ENCODE measurements at regions not wholly inside any gene's neighbourhood (a gene's known extent, or its start where the extent isn't known, plus 50 kb on each side); places are given as distances from the start of the nearest gene placed in this dataset.

GRCh38 chr6:62466607-62467006 lies 180.6 kb upstream of the KHDRBS2 start:
- TF ChIP-seq NFIC (IDR thresholded peaks at IDR 0.05), result no peak
- no peak for TF ChIP-seq FOXM1 (IDR thresholded peaks at IDR 0.05; ENCODE audit: borderline replicate concordance, low read depth)
- TF ChIP-seq RAD21 (IDR thresholded peaks at IDR 0.05; ENCODE audit: low read depth), result no peak
- TF ChIP-seq EGR1 (IDR thresholded peaks at IDR 0.05), result no peak
- no peak for TF ChIP-seq EP300 (IDR thresholded peaks at IDR 0.05; ENCODE audit: borderline replicate concordance)
- TF ChIP-seq TAF1 (IDR thresholded peaks at IDR 0.05; ENCODE audit: low read depth), result no peak
- TF ChIP-seq TCF12 (IDR thresholded peaks at IDR 0.05; ENCODE audit: low read depth), result no peak
- no peak for TF ChIP-seq USF1 (IDR thresholded peaks at IDR 0.05)
- no peak for TF ChIP-seq YY1 (IDR thresholded peaks at IDR 0.05; ENCODE audit: low read depth)
- TF ChIP-seq, protein P1, sequence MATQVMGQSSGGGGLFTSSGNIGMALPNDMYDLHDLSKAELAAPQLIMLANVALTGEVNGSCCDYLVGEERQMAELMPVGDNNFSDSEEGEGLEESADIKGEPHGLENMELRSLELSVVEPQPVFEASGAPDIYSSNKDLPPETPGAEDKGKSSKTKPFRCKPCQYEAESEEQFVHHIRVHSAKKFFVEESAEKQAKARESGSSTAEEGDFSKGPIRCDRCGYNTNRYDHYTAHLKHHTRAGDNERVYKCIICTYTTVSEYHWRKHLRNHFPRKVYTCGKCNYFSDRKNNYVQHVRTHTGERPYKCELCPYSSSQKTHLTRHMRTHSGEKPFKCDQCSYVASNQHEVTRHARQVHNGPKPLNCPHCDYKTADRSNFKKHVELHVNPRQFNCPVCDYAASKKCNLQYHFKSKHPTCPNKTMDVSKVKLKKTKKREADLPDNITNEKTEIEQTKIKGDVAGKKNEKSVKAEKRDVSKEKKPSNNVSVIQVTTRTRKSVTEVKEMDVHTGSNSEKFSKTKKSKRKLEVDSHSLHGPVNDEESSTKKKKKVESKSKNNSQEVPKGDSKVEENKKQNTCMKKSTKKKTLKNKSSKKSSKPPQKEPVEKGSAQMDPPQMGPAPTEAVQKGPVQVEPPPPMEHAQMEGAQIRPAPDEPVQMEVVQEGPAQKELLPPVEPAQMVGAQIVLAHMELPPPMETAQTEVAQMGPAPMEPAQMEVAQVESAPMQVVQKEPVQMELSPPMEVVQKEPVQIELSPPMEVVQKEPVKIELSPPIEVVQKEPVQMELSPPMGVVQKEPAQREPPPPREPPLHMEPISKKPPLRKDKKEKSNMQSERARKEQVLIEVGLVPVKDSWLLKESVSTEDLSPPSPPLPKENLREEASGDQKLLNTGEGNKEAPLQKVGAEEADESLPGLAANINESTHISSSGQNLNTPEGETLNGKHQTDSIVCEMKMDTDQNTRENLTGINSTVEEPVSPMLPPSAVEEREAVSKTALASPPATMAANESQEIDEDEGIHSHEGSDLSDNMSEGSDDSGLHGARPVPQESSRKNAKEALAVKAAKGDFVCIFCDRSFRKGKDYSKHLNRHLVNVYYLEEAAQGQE (IDR thresholded peaks at IDR 0.05; ENCODE audit: low read depth), result no peak
- TF ChIP-seq ZBTB7A (IDR thresholded peaks at IDR 0.05; ENCODE audit: low read depth), result no peak
- no peak for TF ChIP-seq TEAD4 (IDR thresholded peaks at IDR 0.05)
- no peak for TF ChIP-seq CREB1 (IDR thresholded peaks at IDR 0.05; ENCODE audit: low read depth)
- TF ChIP-seq MAX (IDR thresholded peaks at IDR 0.05), result no peak
- TF ChIP-seq CEBPB (IDR thresholded peaks at IDR 0.05), result no peak

DNA sequence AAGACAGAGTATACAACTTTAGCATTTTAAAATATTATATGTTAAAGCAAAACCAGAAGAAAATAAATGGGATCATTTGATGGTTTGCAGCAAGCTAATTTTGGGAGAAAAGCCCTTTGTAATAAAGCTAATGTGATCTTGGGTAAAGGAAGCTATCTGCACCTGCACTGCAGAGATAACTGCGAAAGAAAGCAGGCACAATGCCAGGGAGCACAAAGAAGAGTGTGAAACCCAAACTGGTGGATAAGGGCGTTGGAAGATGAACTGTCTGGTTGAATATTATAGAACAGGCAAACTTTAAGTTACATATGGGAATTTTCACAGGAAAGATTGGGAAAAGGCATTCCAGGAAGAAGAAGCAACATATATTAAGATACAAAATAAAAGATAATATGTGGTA lies 179.2 kb upstream of the KHDRBS2 start:
- no peak for TF ChIP-seq ZBTB7A (IDR thresholded peaks at IDR 0.05; ENCODE audit: low read depth)
- no peak for TF ChIP-seq TEAD4 (IDR thresholded peaks at IDR 0.05)
- TF ChIP-seq NFIC (IDR thresholded peaks at IDR 0.05), result no peak
- TF ChIP-seq EGR1 (IDR thresholded peaks at IDR 0.05), result no peak
- TF ChIP-seq FOXM1 (IDR thresholded peaks at IDR 0.05; ENCODE audit: borderline replicate concordance, low read depth), result no peak
- TF ChIP-seq RAD21 (IDR thresholded peaks at IDR 0.05; ENCODE audit: low read depth), result no peak
- TF ChIP-seq USF1 (IDR thresholded peaks at IDR 0.05), result no peak
- no peak for TF ChIP-seq TAF1 (IDR thresholded peaks at IDR 0.05; ENCODE audit: low read depth)
- no peak for TF ChIP-seq CEBPB (IDR thresholded peaks at IDR 0.05)
- TF ChIP-seq EP300 (IDR thresholded peaks at IDR 0.05; ENCODE audit: borderline replicate concordance), result no peak
- no peak for TF ChIP-seq CREB1 (IDR thresholded peaks at IDR 0.05; ENCODE audit: low read depth)
- no peak for TF ChIP-seq YY1 (IDR thresholded peaks at IDR 0.05; ENCODE audit: low read depth)
- TF ChIP-seq, protein P1 (IDR thresholded peaks at IDR 0.05; ENCODE audit: low read depth), result no peak

- TF ChIP-seq RAD21 (IDR thresholded peaks at IDR 0.05; ENCODE audit: low read depth) (no peak), CEBPB (IDR thresholded peaks at IDR 0.05) (no peak), EGR1 (IDR thresholded peaks at IDR 0.05) (no peak), EP300 (IDR thresholded peaks at IDR 0.05; ENCODE audit: borderline replicate concordance) (no peak), TCF12 (IDR thresholded peaks at IDR 0.05; ENCODE audit: low read depth) (no peak), YY1 (IDR thresholded peaks at IDR 0.05; ENCODE audit: low read depth) (no peak), CREB1 (IDR thresholded peaks at IDR 0.05; ENCODE audit: low read depth) (no peak), MAX (IDR thresholded peaks at IDR 0.05) (no peak), FOXM1 (IDR thresholded peaks at IDR 0.05; ENCODE audit: borderline replicate concordance, low read depth) (no peak)
- TF ChIP-seq, protein P1 (IDR thresholded peaks at IDR 0.05; ENCODE audit: low read depth), result no peak
Measured at GRCh38 chr6:62452586-62452985, 166.6 kb upstream of the KHDRBS2 start.

DNA sequence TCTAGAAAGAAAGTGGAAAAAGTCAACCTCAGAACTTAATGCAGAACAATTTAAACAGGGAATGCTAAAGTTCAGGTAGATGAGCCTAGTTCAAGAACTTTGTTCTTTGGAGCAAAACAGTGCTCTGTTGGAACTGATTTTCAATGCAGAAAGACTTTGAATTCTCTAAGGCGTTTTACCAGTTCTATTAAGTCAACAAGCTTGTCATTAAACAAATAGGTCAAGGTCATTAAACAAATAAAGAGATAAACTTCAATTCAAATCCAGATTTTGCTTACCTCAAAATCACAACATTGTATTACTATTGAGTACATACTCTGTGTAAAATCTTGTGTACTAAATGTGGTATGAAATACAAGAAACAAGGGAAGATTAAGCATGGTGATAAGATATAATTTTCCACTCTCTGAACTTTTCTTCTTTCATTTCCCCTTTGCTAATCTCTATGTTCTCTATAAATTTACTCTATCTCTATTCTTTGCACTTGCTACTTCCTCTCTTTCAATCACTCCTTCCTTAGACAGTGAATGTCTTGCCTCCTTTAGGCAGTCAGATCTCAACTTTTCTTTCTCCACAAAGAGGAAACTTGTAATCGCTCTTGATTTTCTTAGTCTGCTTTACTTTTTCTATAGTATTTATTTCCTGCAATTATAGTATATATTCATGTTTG lies 160.8 kb upstream of the KHDRBS2 start:
- no peak for TF ChIP-seq RAD21 (IDR thresholded peaks at IDR 0.05; ENCODE audit: low read depth)
- no peak for TF ChIP-seq YY1 (IDR thresholded peaks at IDR 0.05; ENCODE audit: low read depth)
- TF ChIP-seq CEBPB (IDR thresholded peaks at IDR 0.05), result no peak
- no peak for TF ChIP-seq FOXM1 (IDR thresholded peaks at IDR 0.05; ENCODE audit: borderline replicate concordance, low read depth)
- TF ChIP-seq TEAD4 (IDR thresholded peaks at IDR 0.05), result no peak
- TF ChIP-seq NFIC (IDR thresholded peaks at IDR 0.05), result no peak
- TF ChIP-seq TAF1 (IDR thresholded peaks at IDR 0.05; ENCODE audit: low read depth), result no peak
- TF ChIP-seq, protein P1 (IDR thresholded peaks at IDR 0.05; ENCODE audit: low read depth), result no peak
